ENCODE measurements at regions not wholly inside any gene's neighbourhood (a gene's known extent, or its start where the extent isn't known, plus 50 kb on each side); places are given as distances from the start of the nearest gene placed in this dataset.

- TF ChIP-seq FOXP2 (optimal IDR thresholded peaks at IDR 0.05; ENCODE audit: control extremely low read depth, extremely low read length, insufficient read depth) (no peak), POLR2AphosphoS5 (IDR thresholded peaks at IDR 0.05; ENCODE audit: borderline replicate concordance, low read depth, low read length) (no peak), EZH2 (IDR thresholded peaks at IDR 0.05) (no peak)
Observed at GRCh38 chr10:109374215-109374614, 549.1 kb downstream of the XPNPEP1 start.

Measured in SK-N-MC (cell line).